OCI-LY3 (cell line): ENCODE measurements at regions not wholly inside any gene's neighbourhood (a gene's known extent, or its start where the extent isn't known, plus 50 kb on each side); places are given as distances from the start of the nearest gene placed in this dataset.

Experiments used
- CTCF ChIP-seq: fragments of 200-600, 300-600 bp; sonication (generic); IDR thresholded peaks from 2 replicates; pipeline ENCODE4 v1.5.1; 2014; ENCODE audit warnings: antibody characterized with exemption, low read length, low read depth
- EZH2phosphoT487 ChIP-seq: fragments of 200-600 bp; shearing (Covaris generic); IDR thresholded peaks from 2 replicates; pipeline ENCODE4 v1.6.1; 2018; ENCODE audit warnings: antibody characterized with exemption, mixed run types, low read depth

GRCh38 chr3:30518181-30518864 is 88.1 kb upstream of the TGFBR2 start:
- TF ChIP-seq CTCF (no peak), EZH2phosphoT487 (no peak)
